ENCODE measurements at regions not wholly inside any gene's neighbourhood (a gene's known extent, or its start where the extent isn't known, plus 50 kb on each side); places are given as distances from the start of the nearest gene placed in this dataset.

DNA sequence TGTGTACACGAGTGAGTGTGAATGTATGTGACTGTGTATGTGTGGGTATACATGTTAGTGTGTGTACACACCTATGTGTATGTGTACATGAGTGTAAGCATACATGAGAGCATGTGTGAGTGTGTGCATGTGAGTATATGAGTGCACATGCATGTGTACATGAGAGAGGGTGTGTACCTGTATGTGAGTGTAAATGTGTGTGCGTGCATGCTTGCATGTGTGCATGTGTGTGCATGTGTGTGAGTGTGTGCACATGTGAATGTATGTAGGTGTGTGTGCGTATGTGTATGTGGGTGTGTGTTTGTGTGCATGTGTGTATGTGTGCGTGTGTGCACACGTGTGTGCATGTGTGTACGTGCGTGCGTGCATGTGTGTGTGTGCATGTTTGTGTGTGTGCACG is 183.4 kb downstream of the BMP7 start:
- Histone ChIP-seq H3K9ac (ENCODE audit: low read length) (no peak overlapping the region), H2BK15ac (replicated peaks; ENCODE audit: low read depth) (no peak overlapping the region), H3K4me3 (ENCODE audit: low read length) (no peak overlapping the region), H3K4me2 (ENCODE audit: low read length) (no peak overlapping the region), H4K5ac (ENCODE audit: low read length) (no peak overlapping the region), H2BK5ac (ENCODE audit: low read length) (no peak overlapping the region), H4K8ac (ENCODE audit: low read depth, low read length) (no peak overlapping the region), H3K23ac (ENCODE audit: low read length) (no peak overlapping the region), H2BK120ac (ENCODE audit: low read depth, low read length) (no peak overlapping the region), H3K36me3 (ENCODE audit: control insufficient read depth, insufficient read depth, low read length) (no peaks in the 10 kb centered on the region), H2AK5ac (ENCODE audit: low read length) (no peak overlapping the region), H3K27ac (ENCODE audit: low read depth, low read length) (no peak overlapping the region), H3K79me1 (ENCODE audit: low read length) (no peaks in the 10 kb centered on the region), H3K79me2 (ENCODE audit: control insufficient read depth, insufficient read depth, low read length) (no peaks in the 10 kb centered on the region), H3K56ac (ENCODE audit: low read length) (no peak overlapping the region), H3K4me1 (ENCODE audit: control insufficient read depth, low read depth, low read length) (no peaks in the 10 kb centered on the region), H3K27me3 (ENCODE audit: insufficient read depth, low read length, poor library complexity) (no peaks in the 10 kb centered on the region), H3K18ac (ENCODE audit: low read length) (no peak overlapping the region), H3K4ac (ENCODE audit: low read depth, low read length) (no peak overlapping the region)
- DNase-seq = no peak
- no CpG with 5 or more reads among the region's 9 CpGs for WGBS (ENCODE audit: extremely low coverage, insufficient coverage, low lambda C conversion rate)

DNA sequence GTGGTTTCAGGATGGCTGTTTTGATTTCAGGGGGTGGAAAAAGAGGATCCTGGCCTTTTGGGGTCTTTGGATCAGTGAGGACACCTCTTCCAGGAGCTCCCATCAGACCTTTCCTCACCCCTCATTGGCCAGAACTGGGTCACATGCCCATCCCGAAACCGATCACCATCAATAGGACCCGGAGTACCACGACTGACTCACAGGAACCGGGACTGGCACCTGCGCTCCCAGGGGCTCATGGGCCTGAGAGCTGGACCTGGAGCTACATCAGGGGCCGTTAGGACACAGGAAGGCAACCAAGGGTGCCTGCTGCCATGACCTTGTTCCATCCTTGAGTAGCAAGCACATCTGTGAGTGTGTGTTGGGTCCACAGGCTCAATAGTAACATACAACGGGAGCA is 180.4 kb downstream of the BMP7 start:
- Histone ChIP-seq H3K4ac (ENCODE audit: low read depth, low read length) (no peak overlapping the region), H3K36me3 (ENCODE audit: control insufficient read depth, insufficient read depth, low read length) (no peaks in the 10 kb centered on the region)
- WGBS (ENCODE audit: extremely low coverage, insufficient coverage, low lambda C conversion rate) = no CpG with 5 or more reads among the region's 8 CpGs

DNA sequence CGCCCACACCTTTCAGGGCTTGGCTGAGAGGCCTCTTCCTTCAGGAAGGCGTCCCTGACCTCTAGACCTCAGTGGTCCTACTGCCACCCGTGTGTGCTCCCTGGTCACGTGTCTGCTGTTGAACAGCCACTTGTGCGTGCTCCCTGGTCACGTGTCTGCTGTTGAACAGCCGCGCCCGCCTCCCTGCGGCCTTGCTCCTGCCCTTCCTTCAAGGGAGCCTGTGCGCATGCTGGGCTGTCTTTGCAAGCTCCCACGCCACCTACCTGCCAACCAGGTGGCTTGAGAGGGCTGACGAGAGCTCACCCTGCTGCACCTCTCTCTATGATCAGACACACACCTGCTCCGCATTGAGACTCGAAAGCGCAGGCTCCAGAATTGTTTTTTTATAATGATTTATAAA is 179.3 kb downstream of the BMP7 start:
- Histone ChIP-seq H3K23ac (ENCODE audit: low read length) (no peak overlapping the region), H2BK120ac (ENCODE audit: low read depth, low read length) (no peak overlapping the region), H3K4me1 (ENCODE audit: control insufficient read depth, low read depth, low read length) (no peaks in the 10 kb centered on the region), H3K36me3 (ENCODE audit: control insufficient read depth, insufficient read depth, low read length) (no peaks in the 10 kb centered on the region), H4K5ac (ENCODE audit: low read length) (no peak overlapping the region), H3K79me2 (ENCODE audit: control insufficient read depth, insufficient read depth, low read length) (no peaks in the 10 kb centered on the region), H3K18ac (ENCODE audit: low read length) (no peak overlapping the region), H3K4ac (ENCODE audit: low read depth, low read length) (no peak overlapping the region), H4K8ac (ENCODE audit: low read depth, low read length) (no peak overlapping the region), H2BK15ac (replicated peaks; ENCODE audit: low read depth) (no peak overlapping the region), H2BK5ac (ENCODE audit: low read length) (no peak overlapping the region), H3K56ac (ENCODE audit: low read length) (no peak overlapping the region), H3K27me3 (ENCODE audit: insufficient read depth, low read length, poor library complexity) (no peaks in the 10 kb centered on the region), H3K79me1 (ENCODE audit: low read length) (no peaks in the 10 kb centered on the region), H3K9ac (ENCODE audit: low read length) (no peak overlapping the region), H3K4me2 (ENCODE audit: low read length) (no peak overlapping the region), H2AK5ac (ENCODE audit: low read length) (no peak overlapping the region), H3K4me3 (ENCODE audit: low read length) (no peak overlapping the region), H3K27ac (ENCODE audit: low read depth, low read length) (no peak overlapping the region)
- no CpG with 5 or more reads among the region's 16 CpGs for WGBS (ENCODE audit: extremely low coverage, insufficient coverage, low lambda C conversion rate)
- no peak for DNase-seq

More for the DNA sequence above, 180.4 kb downstream of the BMP7 start:
- H4K8ac ChIP-seq (ENCODE audit: low read depth, low read length) = no peak overlapping the region
- no peak overlapping the region for H3K4me3 ChIP-seq (ENCODE audit: low read length)
- H3K9ac ChIP-seq (ENCODE audit: low read length) = no peak overlapping the region
- no peaks in the 10 kb centered on the region for H3K4me1 ChIP-seq (ENCODE audit: control insufficient read depth, low read depth, low read length)
- H2BK15ac ChIP-seq (replicated peaks; ENCODE audit: low read depth) = no peak overlapping the region
- no peak overlapping the region for H2BK120ac ChIP-seq (ENCODE audit: low read depth, low read length)
- H3K4me2 ChIP-seq (ENCODE audit: low read length) = no peak overlapping the region
- H3K18ac ChIP-seq (ENCODE audit: low read length) = no peak overlapping the region
- H3K27me3 ChIP-seq (ENCODE audit: insufficient read depth, low read length, poor library complexity) = no peaks in the 10 kb centered on the region
- H4K5ac ChIP-seq (ENCODE audit: low read length) = no peak overlapping the region
- DNase-seq = no peak
- H2BK5ac ChIP-seq (ENCODE audit: low read length) = no peak overlapping the region
- H3K27ac ChIP-seq (ENCODE audit: low read depth, low read length) = no peak overlapping the region
- H3K79me1 ChIP-seq (ENCODE audit: low read length) = no peaks in the 10 kb centered on the region
- H2AK5ac ChIP-seq (ENCODE audit: low read length) = no peak overlapping the region
- no peak overlapping the region for H3K56ac ChIP-seq (ENCODE audit: low read length)
- H3K23ac ChIP-seq (ENCODE audit: low read length) = no peak overlapping the region
- H3K79me2 ChIP-seq (ENCODE audit: control insufficient read depth, insufficient read depth, low read length) = no peaks in the 10 kb centered on the region

DNA sequence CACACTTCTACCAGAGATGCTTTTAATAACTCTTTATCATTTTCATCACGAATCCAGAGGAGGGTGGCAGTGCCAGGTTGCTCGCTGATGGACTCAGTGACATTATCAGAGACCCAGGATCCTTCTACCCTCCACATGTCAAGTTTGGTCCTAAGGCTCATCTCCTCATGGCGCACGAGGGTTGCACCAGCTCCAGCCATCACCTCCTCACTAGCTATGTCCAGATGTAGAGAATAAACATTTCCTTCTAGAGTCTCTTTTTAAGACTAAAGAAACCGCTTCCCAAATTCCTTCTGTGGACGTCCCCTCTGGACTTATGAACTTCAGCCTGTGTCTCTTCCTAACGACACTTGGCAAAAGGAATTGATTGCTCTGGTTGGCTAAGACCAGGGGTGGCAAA is 178.7 kb downstream of the BMP7 start:
- H3K23ac ChIP-seq (ENCODE audit: low read length) = no peak overlapping the region
- H3K9ac ChIP-seq (ENCODE audit: low read length) = no peak overlapping the region
- H3K4me2 ChIP-seq (ENCODE audit: low read length) = no peak overlapping the region
- no peak overlapping the region for H4K5ac ChIP-seq (ENCODE audit: low read length)
- H3K4me3 ChIP-seq (ENCODE audit: low read length) = no peak overlapping the region
- no peak overlapping the region for H2AK5ac ChIP-seq (ENCODE audit: low read length)
- no peak for DNase-seq
- H3K18ac ChIP-seq (ENCODE audit: low read length) = no peak overlapping the region
- no peaks in the 10 kb centered on the region for H3K27me3 ChIP-seq (ENCODE audit: insufficient read depth, low read length, poor library complexity)
- H3K79me2 ChIP-seq (ENCODE audit: control insufficient read depth, insufficient read depth, low read length) = no peaks in the 10 kb centered on the region
- no peak overlapping the region for H4K8ac ChIP-seq (ENCODE audit: low read depth, low read length)
- no peaks in the 10 kb centered on the region for H3K36me3 ChIP-seq (ENCODE audit: control insufficient read depth, insufficient read depth, low read length)
- H3K27ac ChIP-seq (ENCODE audit: low read depth, low read length) = no peak overlapping the region
- H3K4me1 ChIP-seq (ENCODE audit: control insufficient read depth, low read depth, low read length) = no peaks in the 10 kb centered on the region
- WGBS (ENCODE audit: extremely low coverage, insufficient coverage, low lambda C conversion rate) = no CpG with 5 or more reads among the region's 7 CpGs
- H3K4ac ChIP-seq (ENCODE audit: low read depth, low read length) = no peak overlapping the region
- no peak overlapping the region for H2BK15ac ChIP-seq (replicated peaks; ENCODE audit: low read depth)
- H2BK120ac ChIP-seq (ENCODE audit: low read depth, low read length) = no peak overlapping the region
- H3K79me1 ChIP-seq (ENCODE audit: low read length) = no peaks in the 10 kb centered on the region
- no peak overlapping the region for H2BK5ac ChIP-seq (ENCODE audit: low read length)
- no peak overlapping the region for H3K56ac ChIP-seq (ENCODE audit: low read length)

DNA sequence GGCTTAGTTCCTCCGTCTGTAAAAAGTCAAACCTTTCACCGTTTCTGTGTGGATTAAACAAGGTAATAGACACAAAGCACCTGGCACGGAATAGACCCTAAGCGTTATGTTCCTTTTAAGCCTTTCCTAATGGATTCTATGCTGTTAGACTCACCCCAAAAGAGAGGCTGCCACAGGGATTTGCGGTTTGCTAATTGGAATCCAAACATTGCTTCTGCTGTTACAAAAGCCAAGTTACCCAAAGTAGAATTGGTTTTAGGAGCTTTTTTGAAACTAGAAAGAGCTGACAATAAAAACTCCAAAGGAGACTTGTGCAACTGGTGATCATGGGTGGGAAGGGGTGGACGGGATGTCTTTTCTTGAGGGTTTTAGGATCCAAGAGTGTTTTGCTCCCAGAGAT is 178.0 kb downstream of the BMP7 start:
- H2AK5ac ChIP-seq (ENCODE audit: low read length) = no peak overlapping the region
- no peak for DNase-seq
- no peak overlapping the region for H3K4me3 ChIP-seq (ENCODE audit: low read length)
- no peaks in the 10 kb centered on the region for H3K4me1 ChIP-seq (ENCODE audit: control insufficient read depth, low read depth, low read length)
- H2BK15ac ChIP-seq (replicated peaks; ENCODE audit: low read depth) = no peak overlapping the region
- no peak overlapping the region for H2BK5ac ChIP-seq (ENCODE audit: low read length)
- H3K79me2 ChIP-seq (ENCODE audit: control insufficient read depth, insufficient read depth, low read length) = no peaks in the 10 kb centered on the region
- no peak overlapping the region for H3K4ac ChIP-seq (ENCODE audit: low read depth, low read length)
- H2BK120ac ChIP-seq (ENCODE audit: low read depth, low read length) = no peak overlapping the region
- no peak overlapping the region for H3K18ac ChIP-seq (ENCODE audit: low read length)
- no peak overlapping the region for H3K56ac ChIP-seq (ENCODE audit: low read length)
- no peaks in the 10 kb centered on the region for H3K36me3 ChIP-seq (ENCODE audit: control insufficient read depth, insufficient read depth, low read length)
- H4K5ac ChIP-seq (ENCODE audit: low read length) = no peak overlapping the region
- no peak overlapping the region for H3K23ac ChIP-seq (ENCODE audit: low read length)
- no peak overlapping the region for H3K9ac ChIP-seq (ENCODE audit: low read length)
- no peak overlapping the region for H3K27ac ChIP-seq (ENCODE audit: low read depth, low read length)
- H4K8ac ChIP-seq (ENCODE audit: low read depth, low read length) = no peak overlapping the region
- no peaks in the 10 kb centered on the region for H3K27me3 ChIP-seq (ENCODE audit: insufficient read depth, low read length, poor library complexity)
- no peaks in the 10 kb centered on the region for H3K79me1 ChIP-seq (ENCODE audit: low read length)
- no peak overlapping the region for H3K4me2 ChIP-seq (ENCODE audit: low read length)
- WGBS (ENCODE audit: extremely low coverage, insufficient coverage, low lambda C conversion rate) = no CpG with 5 or more reads among the region's 6 CpGs

DNA sequence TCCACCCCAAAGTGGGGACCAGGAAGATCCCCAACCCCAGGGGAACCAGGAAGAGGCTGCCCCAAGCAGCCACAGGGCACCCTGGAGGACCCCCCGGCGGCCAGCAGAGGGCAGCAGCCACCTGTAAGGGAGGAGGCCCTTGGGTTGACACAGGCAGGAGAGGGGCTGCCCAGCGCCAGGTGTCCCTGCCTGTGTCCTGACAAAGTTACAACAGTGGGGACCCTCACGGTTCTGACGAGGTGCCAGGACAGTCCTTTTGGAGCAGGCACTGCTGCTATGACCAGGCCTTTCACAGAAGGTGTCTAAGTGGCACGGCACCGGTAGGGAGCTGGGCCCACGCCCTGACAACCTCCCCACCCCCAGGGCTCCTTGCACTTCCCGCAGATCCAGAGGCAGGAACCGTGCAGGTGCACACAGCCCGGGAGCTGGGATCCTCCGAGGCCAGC is 176.7 kb downstream of the BMP7 start:
- H3K36me3 ChIP-seq (ENCODE audit: control insufficient read depth, insufficient read depth, low read length) = no peaks in the 10 kb centered on the region
- WGBS (ENCODE audit: extremely low coverage, insufficient coverage, low lambda C conversion rate) = no CpG with 5 or more reads among the region's 12 CpGs
- H3K56ac ChIP-seq (ENCODE audit: low read length) = no peak overlapping the region
- no peak overlapping the region for H2BK120ac ChIP-seq (ENCODE audit: low read depth, low read length)
- no peak overlapping the region for H4K8ac ChIP-seq (ENCODE audit: low read depth, low read length)
- H3K27ac ChIP-seq (ENCODE audit: low read depth, low read length) = no peak overlapping the region
- no peaks in the 10 kb centered on the region for H3K79me1 ChIP-seq (ENCODE audit: low read length)
- no peak overlapping the region for H2BK5ac ChIP-seq (ENCODE audit: low read length)
- no peak overlapping the region for H3K9ac ChIP-seq (ENCODE audit: low read length)
- peak; percentile 74 for DNase-seq
- no peak overlapping the region for H3K23ac ChIP-seq (ENCODE audit: low read length)
- H3K27me3 ChIP-seq (ENCODE audit: insufficient read depth, low read length, poor library complexity) = no peaks in the 10 kb centered on the region
- H3K4ac ChIP-seq (ENCODE audit: low read depth, low read length) = no peak overlapping the region
- H4K5ac ChIP-seq (ENCODE audit: low read length) = no peak overlapping the region
- H3K18ac ChIP-seq (ENCODE audit: low read length) = no peak overlapping the region
- H2AK5ac ChIP-seq (ENCODE audit: low read length) = no peak overlapping the region
- no peaks in the 10 kb centered on the region for H3K79me2 ChIP-seq (ENCODE audit: control insufficient read depth, insufficient read depth, low read length)
- no peak overlapping the region for H3K4me2 ChIP-seq (ENCODE audit: low read length)
- H3K4me3 ChIP-seq (ENCODE audit: low read length) = no peak overlapping the region
- H2BK15ac ChIP-seq (replicated peaks; ENCODE audit: low read depth) = no peak overlapping the region
- H3K4me1 ChIP-seq (ENCODE audit: control insufficient read depth, low read depth, low read length) = no peaks in the 10 kb centered on the region
